ENCODE measurements at regions not wholly inside any gene's neighbourhood (a gene's known extent, or its start where the extent isn't known, plus 50 kb on each side); places are given as distances from the start of the nearest gene placed in this dataset.

DNA sequence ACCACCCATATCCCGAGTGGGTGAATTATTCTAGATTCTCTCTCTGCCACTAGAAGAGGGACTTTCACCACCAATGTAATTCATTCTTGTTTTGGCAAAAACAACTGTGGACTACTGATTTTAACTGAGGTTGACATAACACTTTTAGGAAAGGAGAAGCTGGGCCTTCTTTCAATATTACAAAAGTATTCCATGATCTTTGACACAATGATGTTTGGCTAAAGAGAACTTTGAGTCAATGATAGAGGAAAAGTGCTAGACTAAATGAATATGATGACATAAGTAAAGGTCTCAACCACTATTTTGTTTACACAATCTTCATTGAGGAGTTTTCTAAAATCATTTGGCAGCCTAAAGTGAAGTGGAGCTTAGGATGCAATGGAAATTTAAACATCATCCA, 336.9 kb upstream of the PDE4D start:
- no peak overlapping the region for H3K4me3 ChIP-seq (ENCODE audit: low read depth, poor library complexity, severe bottlenecking)
- intact Hi-C loops (cut with DNase I; ENCODE audit: low total_unique reads) = no loop called here
- DNase-seq (ENCODE audit: low spot score in 2 of 2) = no peak
- no peak for TF ChIP-seq POLR2A (IDR thresholded peaks at IDR 0.05)
- TF ChIP-seq, protein P1, sequence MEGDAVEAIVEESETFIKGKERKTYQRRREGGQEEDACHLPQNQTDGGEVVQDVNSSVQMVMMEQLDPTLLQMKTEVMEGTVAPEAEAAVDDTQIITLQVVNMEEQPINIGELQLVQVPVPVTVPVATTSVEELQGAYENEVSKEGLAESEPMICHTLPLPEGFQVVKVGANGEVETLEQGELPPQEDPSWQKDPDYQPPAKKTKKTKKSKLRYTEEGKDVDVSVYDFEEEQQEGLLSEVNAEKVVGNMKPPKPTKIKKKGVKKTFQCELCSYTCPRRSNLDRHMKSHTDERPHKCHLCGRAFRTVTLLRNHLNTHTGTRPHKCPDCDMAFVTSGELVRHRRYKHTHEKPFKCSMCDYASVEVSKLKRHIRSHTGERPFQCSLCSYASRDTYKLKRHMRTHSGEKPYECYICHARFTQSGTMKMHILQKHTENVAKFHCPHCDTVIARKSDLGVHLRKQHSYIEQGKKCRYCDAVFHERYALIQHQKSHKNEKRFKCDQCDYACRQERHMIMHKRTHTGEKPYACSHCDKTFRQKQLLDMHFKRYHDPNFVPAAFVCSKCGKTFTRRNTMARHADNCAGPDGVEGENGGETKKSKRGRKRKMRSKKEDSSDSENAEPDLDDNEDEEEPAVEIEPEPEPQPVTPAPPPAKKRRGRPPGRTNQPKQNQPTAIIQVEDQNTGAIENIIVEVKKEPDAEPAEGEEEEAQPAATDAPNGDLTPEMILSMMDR (IDR thresholded peaks at IDR 0.05) = no peak
- 71 to 73% methylated on average over 1 of the region's 1 CpG for WGBS, 2 donors

DNA sequence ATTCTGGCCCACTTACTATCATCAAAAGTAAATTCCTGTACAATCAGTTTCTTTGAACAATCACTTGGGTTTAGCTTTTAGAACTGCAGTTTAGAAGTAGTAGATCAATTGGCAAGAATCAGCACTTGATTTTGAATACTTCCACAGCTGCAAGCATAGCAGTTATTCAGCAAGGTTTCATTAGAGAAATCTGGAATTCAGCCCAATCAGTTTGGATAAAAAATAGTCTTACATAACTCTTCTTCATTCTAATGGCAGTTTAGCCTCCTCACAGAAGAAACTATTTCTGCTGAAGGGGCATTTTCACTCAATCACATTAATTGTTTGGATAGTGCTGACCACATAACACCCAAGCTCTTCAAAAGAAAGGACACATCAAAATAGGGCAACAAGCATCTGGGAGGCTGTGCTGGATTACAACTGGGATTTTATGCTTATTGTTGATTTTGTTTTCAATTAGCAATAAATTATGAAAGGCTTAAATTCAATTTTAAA, 336.2 kb upstream of the PDE4D start:
- TF ChIP-seq, protein P1 (IDR thresholded peaks at IDR 0.05) = no peak
- no peak for TF ChIP-seq POLR2A (IDR thresholded peaks at IDR 0.05)
- DNase-seq (ENCODE audit: low spot score in 2 of 2) = no peak
- intact Hi-C loops (cut with DNase I; ENCODE audit: low total_unique reads) = no loop called here
- H3K4me3 ChIP-seq (ENCODE audit: low read depth, poor library complexity, severe bottlenecking) = no peak overlapping the region

DNA sequence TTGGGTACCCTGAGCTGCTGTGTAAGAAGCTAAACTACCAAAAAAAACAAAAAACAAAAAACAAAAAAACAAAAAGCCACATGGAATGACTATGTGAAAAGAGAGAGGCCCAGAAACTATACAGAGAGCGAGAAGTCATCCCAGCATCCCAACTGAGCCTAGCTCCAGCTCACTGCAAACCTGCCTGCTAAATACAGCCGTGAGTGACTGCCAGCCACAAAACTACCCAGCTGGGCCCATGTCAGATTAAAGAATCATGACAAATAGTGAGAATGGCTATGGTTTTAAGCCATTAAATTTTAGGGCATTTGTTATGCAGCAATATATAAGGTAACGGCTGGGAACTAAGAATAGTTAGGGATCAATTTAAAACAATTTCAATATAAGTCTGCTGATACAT, 335.1 kb upstream of the PDE4D start:
- DNase-seq (ENCODE audit: low spot score in 2 of 2) = no peak
- TF ChIP-seq, protein P1 (IDR thresholded peaks at IDR 0.05) = no peak
- TF ChIP-seq POLR2A (IDR thresholded peaks at IDR 0.05) = no peak
- 94% methylated on average over 3 of the region's 3 CpGs for WGBS, 2 donors
- intact Hi-C loops (cut with DNase I; ENCODE audit: low total_unique reads) = no loop called here
- no peak overlapping the region for H3K4me3 ChIP-seq (ENCODE audit: low read depth, poor library complexity, severe bottlenecking)

DNA sequence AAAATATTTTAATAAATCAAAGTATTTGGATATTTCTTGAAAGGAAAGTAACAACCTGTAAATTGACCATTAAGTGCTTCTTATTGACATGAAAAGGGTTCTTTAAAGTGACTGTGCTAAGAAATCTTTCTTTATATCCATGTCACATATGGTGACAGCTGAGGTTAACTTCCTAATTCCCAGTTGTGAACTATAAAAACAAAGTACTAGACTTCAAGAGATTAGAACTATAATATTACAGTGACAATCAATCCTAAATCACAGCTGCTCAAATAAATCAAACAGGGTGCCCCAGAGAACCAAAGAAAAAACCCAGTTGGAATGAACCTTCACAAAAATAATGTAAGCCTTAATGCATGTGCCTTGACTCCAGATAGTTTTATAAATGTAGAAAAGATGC, 332.6 kb upstream of the PDE4D start:
- intact Hi-C loops (cut with DNase I; ENCODE audit: low total_unique reads) = no loop called here
- no peak for DNase-seq (ENCODE audit: low spot score in 2 of 2)
- H3K4me3 ChIP-seq (ENCODE audit: low read depth, poor library complexity, severe bottlenecking) = no peak overlapping the region
- TF ChIP-seq POLR2A (IDR thresholded peaks at IDR 0.05) = no peak
- TF ChIP-seq, protein P1 (IDR thresholded peaks at IDR 0.05) = no peak

DNA sequence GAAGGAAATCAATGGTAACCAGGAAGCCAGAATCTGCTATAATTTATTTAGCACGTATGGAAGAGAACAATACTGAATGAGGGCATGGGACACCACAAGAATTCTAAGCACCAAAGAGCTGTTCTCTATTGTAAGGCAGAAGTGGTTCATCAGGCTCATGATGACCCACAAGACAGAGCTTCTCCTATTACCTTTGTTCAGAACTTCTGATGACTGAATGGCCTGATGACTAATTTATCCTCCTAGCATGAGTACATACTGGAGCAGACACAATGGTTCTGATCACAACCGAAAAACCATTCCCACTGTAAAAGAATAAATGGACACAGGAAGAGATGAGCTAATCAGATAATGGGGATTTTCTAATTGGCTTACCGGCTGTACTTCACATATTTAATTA, 329.8 kb upstream of the PDE4D start:
- 76 to 82% methylated on average over 3 of the region's 3 CpGs for WGBS, 2 donors

DNA sequence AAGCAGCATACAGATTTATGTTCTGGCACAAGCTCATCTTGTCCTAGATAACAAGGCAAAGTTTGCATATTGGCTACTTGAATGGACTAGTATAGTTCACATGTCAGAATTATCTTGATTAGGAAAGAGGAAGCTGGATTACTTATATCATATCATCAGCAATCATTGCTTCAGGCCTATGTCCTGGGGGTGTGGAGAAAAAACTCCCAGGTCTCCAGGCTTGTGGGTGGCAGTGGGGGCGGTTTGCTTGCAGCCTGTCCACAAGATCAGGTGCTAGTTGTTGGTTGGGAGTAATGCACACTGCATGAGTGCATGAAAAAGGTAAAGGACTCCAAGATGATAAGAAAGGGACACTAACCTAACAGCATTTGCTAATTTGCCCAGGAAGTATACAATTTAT, 326.4 kb upstream of the PDE4D start:
- H3K4me3 ChIP-seq (ENCODE audit: low read depth, poor library complexity, severe bottlenecking) = no peak overlapping the region
- WGBS, 2 donors = 82 to 90% methylated on average over 1 of the region's 1 CpG
- intact Hi-C loops (cut with DNase I; ENCODE audit: low total_unique reads) = no loop called here
- no peak for DNase-seq (ENCODE audit: low spot score in 2 of 2)
- no peak for TF ChIP-seq POLR2A (IDR thresholded peaks at IDR 0.05)
- TF ChIP-seq, protein P1 (IDR thresholded peaks at IDR 0.05) = no peak

More for the DNA sequence above, 329.8 kb upstream of the PDE4D start:
- no peak for DNase-seq (ENCODE audit: low spot score in 2 of 2)
- TF ChIP-seq POLR2A (IDR thresholded peaks at IDR 0.05) = no peak
- TF ChIP-seq, protein P1 (IDR thresholded peaks at IDR 0.05) = no peak
- intact Hi-C loops (cut with DNase I; ENCODE audit: low total_unique reads) = no loop called here
- no peak overlapping the region for H3K4me3 ChIP-seq (ENCODE audit: low read depth, poor library complexity, severe bottlenecking)
